Suprapubic skin (tissue), 4 donors: ENCODE measurements at regions not wholly inside any gene's neighbourhood (a gene's known extent, or its start where the extent isn't known, plus 50 kb on each side); places are given as distances from the start of the nearest gene placed in this dataset.

Experiments
- DNase-seq, 2 donors: peaks; one replicate each; pipeline ENCODE4 v3.0.0-alpha.2; 2019; ENCODE audit warnings: low spot score in 2 of 2
- H3K27ac ChIP-seq: fragments of 200-600 bp; sonication (generic); one replicate; pipeline ENCODE4 v1.5.1; 2019
- H3K27me3 ChIP-seq: fragments of 200-600 bp; sonication (generic); one replicate; pipeline ENCODE4 v1.5.1; 2019
- H3K36me3 ChIP-seq: fragments of 200-600 bp; sonication (generic); one replicate; pipeline ENCODE4 v1.5.1; 2019
- H3K4me1 ChIP-seq: fragments of 200-600 bp; sonication (generic); one replicate; pipeline ENCODE4 v1.5.1; 2019
- H3K4me3 ChIP-seq: fragments of 200-600 bp; sonication (generic); one replicate; pipeline ENCODE4 v1.5.1; 2019; ENCODE audit warnings: mild to moderate bottlenecking
- H3K9me3 ChIP-seq: fragments of 200-600 bp; sonication (generic); one replicate; pipeline ENCODE4 v1.5.1; 2019
- EP300 ChIP-seq: sonication (generic); formaldehyde crosslinking; IDR thresholded peaks from one replicate; pipeline ENCODE4 v1.6.1; 2017; ENCODE audit warnings: antibody characterized with exemption
- POLR2A ChIP-seq, 2 donors: fragments of 450-650 bp; IDR thresholded peaks; one replicate each; pipeline ENCODE4 v1.6.1; 2017; ENCODE audit warnings: antibody characterized with exemption in 2 of 2, mild to moderate bottlenecking in 2 of 2, moderate library complexity in 2 of 2
- POLR2AphosphoS5 ChIP-seq, 3 donors: sonication (generic); formaldehyde crosslinking; IDR thresholded peaks; one replicate each; pipeline ENCODE4 v1.6.1; 2017; ENCODE audit warnings: antibody characterized with exemption in 3 of 3
- WGBS: methylation state at CpG from one replicate; pipeline ENCODE4 v1.1.5; 2018; 5-methylcytosine and 5-hydroxymethylcytosine counted together
- TF ChIP-seq, protein P1 (sequence below), 2 donors: fragments of 200-600 bp in 1 of 2; fragments of 450-650 bp in 1 of 2; sonication (generic) in 1 of 2; IDR thresholded peaks; one replicate each; pipeline ENCODE4 v1.5.1; 2016 to 2019; ENCODE audit warnings: antibody characterized with exemption in 2 of 2, mild to moderate bottlenecking in 1 of 2, moderate library complexity in 1 of 2

DNA sequence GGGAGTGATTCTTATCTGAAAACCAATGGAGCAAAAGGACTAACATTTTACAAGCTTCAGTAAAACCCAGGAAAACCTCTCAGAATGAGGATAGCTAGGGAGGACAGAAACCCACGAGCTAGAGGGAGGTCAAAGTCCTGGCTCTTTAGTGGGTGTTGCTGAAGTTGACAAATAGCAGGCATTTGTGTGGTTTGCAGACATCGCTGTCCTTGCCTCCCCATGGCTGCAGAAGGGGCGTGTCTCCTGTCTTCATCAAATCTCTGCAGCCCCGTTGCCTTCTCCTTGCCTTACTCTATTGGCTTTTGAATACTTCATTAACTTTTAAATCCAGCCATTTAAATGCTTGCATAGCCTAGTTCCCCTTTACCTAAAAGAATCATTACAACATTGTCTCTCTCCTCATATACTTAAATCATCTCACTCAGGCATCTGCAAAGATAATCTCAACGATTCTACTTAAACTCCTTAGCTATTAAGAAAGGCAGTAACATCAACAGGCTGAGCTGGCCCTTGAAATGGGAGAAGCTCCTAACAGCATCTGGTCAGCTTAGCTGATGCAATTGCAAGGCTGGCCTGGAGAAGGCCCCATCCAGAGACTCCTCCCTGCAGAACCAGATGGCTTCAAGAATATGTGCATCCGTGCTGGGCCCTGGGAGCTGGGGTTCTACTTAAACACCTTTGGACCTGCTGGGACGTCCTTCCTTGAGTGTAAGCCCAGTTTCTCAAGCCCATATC lies 152.8 kb upstream of the TAS2R1 start:
- H3K27ac ChIP-seq, result no peak overlapping the region
- H3K4me1 ChIP-seq, result no peaks in the 10 kb centered on the region
- 36% methylated on average over 7 of the region's 7 CpGs for WGBS
- no peaks in the 10 kb centered on the region for H3K36me3 ChIP-seq
- no peaks in the 10 kb centered on the region for H3K27me3 ChIP-seq
- no peak for TF ChIP-seq EP300
- no peak for DNase-seq
- no peaks in the 10 kb centered on the region for H3K9me3 ChIP-seq
- no peak overlapping the region for H3K4me3 ChIP-seq

DNA sequence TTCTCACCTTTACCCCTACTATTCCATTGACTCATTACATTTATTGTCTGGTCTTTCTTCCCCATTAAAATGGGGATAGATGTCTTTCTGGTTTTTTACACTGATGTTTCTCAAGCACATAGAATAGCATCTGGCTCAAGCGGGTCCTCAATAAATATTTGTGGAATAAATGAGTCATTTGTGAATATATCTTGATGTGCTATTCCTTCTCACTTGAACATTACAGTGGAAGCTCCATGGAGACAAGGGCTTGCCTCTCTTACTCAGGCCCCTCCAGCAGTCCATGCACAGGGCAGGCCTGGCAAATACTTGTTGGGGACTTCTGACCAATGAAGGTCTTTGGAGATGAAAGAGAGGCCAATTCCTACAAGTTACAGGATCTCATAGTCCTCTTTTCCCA lies 151.7 kb upstream of the TAS2R1 start:
- Histone ChIP-seq H3K9me3 (no peaks in the 10 kb centered on the region), H3K4me3 (no peak overlapping the region), H3K36me3 (no peaks in the 10 kb centered on the region), H3K27me3 (no peaks in the 10 kb centered on the region), H3K4me1 (no peaks in the 10 kb centered on the region), H3K27ac (no peak overlapping the region)
- DNase-seq, result no peak
- TF ChIP-seq, protein P1, sequence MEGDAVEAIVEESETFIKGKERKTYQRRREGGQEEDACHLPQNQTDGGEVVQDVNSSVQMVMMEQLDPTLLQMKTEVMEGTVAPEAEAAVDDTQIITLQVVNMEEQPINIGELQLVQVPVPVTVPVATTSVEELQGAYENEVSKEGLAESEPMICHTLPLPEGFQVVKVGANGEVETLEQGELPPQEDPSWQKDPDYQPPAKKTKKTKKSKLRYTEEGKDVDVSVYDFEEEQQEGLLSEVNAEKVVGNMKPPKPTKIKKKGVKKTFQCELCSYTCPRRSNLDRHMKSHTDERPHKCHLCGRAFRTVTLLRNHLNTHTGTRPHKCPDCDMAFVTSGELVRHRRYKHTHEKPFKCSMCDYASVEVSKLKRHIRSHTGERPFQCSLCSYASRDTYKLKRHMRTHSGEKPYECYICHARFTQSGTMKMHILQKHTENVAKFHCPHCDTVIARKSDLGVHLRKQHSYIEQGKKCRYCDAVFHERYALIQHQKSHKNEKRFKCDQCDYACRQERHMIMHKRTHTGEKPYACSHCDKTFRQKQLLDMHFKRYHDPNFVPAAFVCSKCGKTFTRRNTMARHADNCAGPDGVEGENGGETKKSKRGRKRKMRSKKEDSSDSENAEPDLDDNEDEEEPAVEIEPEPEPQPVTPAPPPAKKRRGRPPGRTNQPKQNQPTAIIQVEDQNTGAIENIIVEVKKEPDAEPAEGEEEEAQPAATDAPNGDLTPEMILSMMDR (IDR thresholded peaks at IDR 0.05), result no peak
- TF ChIP-seq EP300, result no peak
- no peak for TF ChIP-seq POLR2A (IDR thresholded peaks at IDR 0.05)
- no peak for TF ChIP-seq POLR2AphosphoS5 (IDR thresholded peaks at IDR 0.05)
- WGBS, result 89% methylated on average over 1 of the region's 1 CpG

DNA sequence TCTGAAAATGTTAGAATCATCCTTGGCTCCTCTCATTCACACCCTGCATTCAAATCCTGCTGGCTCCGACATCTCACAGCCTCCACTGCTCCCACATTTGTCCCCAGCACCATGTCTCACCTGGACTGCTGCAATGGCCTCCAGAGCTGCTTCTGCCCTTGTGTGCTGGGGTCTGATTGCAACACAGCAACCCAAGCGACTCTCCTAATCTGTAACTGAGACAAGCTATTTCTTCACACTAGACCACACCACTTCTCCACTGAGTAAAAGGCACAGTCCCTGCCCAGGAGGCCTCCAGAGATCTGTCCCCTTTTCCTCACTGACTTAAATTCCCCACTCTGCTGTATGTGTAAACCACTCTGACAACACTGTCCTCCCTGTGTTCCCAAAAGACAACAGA lies 151.1 kb upstream of the TAS2R1 start:
- H3K36me3 ChIP-seq, result no peaks in the 10 kb centered on the region
- no peaks in the 10 kb centered on the region for H3K4me1 ChIP-seq
- H3K27ac ChIP-seq, result no peak overlapping the region
- 86% methylated on average over 2 of the region's 2 CpGs for WGBS
- TF ChIP-seq POLR2AphosphoS5 (IDR thresholded peaks at IDR 0.05) (no peak), EP300 (no peak), POLR2A (IDR thresholded peaks at IDR 0.05) (no peak)
- TF ChIP-seq, protein P1 (IDR thresholded peaks at IDR 0.05), result no peak
- H3K9me3 ChIP-seq, result no peaks in the 10 kb centered on the region
- DNase-seq, result no peak
- no peak overlapping the region for H3K4me3 ChIP-seq
- H3K27me3 ChIP-seq, result no peaks in the 10 kb centered on the region

DNA sequence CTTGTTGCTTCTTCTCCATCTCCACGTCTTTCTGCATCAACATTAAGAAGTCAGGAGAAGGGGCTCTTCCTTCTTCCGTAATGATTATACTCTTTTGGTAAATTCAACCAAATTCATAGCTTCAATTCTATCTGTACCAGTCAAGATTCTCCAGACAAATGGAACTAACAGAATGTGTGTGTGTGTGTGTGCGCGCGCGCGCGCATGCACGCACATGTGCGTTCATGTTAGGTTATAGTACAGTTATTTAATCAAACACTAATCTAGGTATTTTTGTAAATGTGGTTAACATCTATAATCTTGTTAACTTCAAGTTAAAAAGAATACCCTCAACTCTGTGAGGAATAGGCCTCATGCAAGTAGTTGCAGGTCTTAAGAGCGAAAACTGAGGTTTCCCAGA lies 150.3 kb upstream of the TAS2R1 start:
- H3K27me3 ChIP-seq, result no peaks in the 10 kb centered on the region
- H3K27ac ChIP-seq, result no peak overlapping the region
- H3K4me1 ChIP-seq, result no peaks in the 10 kb centered on the region
- H3K4me3 ChIP-seq, result no peak overlapping the region
- H3K9me3 ChIP-seq, result no peaks in the 10 kb centered on the region
- no peak for DNase-seq
- WGBS, result 94% methylated on average over 11 of the region's 11 CpGs
- TF ChIP-seq POLR2A (IDR thresholded peaks at IDR 0.05) (no peak), POLR2AphosphoS5 (IDR thresholded peaks at IDR 0.05) (no peak)
- H3K36me3 ChIP-seq, result no peaks in the 10 kb centered on the region

DNA sequence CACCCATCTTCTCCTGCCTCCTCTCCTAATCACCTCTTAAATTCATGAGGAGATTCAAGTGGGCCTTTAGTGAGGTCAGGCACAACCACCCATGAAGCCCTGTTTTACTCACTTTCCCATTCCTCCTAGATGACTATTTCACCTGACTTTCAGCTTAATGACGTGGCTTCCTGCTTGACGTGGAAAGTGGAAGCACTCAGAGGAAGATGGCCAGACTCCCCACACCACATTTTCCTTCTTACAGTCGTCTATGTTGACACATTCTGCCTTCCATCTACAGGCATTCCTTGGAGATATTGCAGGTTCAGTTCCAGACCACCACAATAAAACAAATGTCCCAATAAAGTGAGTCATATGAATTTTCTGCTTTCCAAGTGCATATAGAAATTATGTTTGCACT lies 146.4 kb upstream of the TAS2R1 start:
- Histone ChIP-seq H3K36me3 (no peaks in the 10 kb centered on the region), H3K4me3 (no peak overlapping the region), H3K9me3 (no peaks in the 10 kb centered on the region), H3K4me1 (no peaks in the 10 kb centered on the region), H3K27me3 (no peaks in the 10 kb centered on the region), H3K27ac (no peak overlapping the region)
- WGBS, result 61% methylated on average over 3 of the region's 3 CpGs
- TF ChIP-seq POLR2A (IDR thresholded peaks at IDR 0.05) (no peak), EP300 (no peak), POLR2AphosphoS5 (IDR thresholded peaks at IDR 0.05) (no peak)
- TF ChIP-seq, protein P1 (IDR thresholded peaks at IDR 0.05), result no peak
- no peak for DNase-seq

DNA sequence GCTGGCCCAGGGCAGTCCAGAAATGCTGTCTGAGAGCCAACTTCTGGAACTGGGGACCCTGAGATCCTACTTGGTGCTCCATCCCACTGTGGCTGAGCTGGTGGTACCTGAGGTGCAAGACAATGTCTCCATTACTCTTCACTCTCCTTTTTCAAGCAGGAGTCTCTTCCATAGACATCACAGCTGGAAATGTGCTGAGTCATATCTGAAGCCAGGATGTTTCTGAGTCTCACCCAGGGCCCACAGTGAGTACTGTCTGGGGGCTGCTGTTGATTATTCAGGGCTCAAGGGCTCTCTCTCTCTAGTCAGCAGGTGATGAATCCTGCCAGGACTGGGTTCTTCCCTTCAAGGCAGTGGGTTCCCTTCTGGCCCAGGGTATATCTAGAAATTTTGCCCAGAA lies 145.2 kb upstream of the TAS2R1 start:
- H3K9me3 ChIP-seq, result no peaks in the 10 kb centered on the region
- no peak for DNase-seq
- no peaks in the 10 kb centered on the region for H3K36me3 ChIP-seq
- H3K4me1 ChIP-seq, result no peaks in the 10 kb centered on the region
- no peak overlapping the region for H3K4me3 ChIP-seq
- no peaks in the 10 kb centered on the region for H3K27me3 ChIP-seq
- no peak overlapping the region for H3K27ac ChIP-seq
- TF ChIP-seq POLR2A (IDR thresholded peaks at IDR 0.05), result no peak
- no peak for TF ChIP-seq POLR2AphosphoS5 (IDR thresholded peaks at IDR 0.05)
- TF ChIP-seq, protein P1 (IDR thresholded peaks at IDR 0.05), result no peak
- TF ChIP-seq EP300, result no peak
